GM12865 (cell line): ENCODE measurements at regions not wholly inside any gene's neighbourhood (a gene's known extent, or its start where the extent isn't known, plus 50 kb on each side); places are given as distances from the start of the nearest gene placed in this dataset.
"Not testable (repeated sequence)": the region's sequence is repeated elsewhere in the genome, so short reads cannot be mapped to it uniquely, and the experiment has no call there.

Source experiments
- DNase-seq: peaks from one replicate; pipeline ENCODE4 v3.0.0; 2010; ENCODE audit warnings: low read depth
- H3K4me3 ChIP-seq: 2 replicates; pipeline ENCODE4 v1.5.1; 2011; ENCODE audit warnings: mild to moderate bottlenecking, low read depth, low read length, control low read depth
- CTCF ChIP-seq: IDR thresholded peaks from 2 replicates; pipeline ENCODE4 v1.5.1; 2011; ENCODE audit warnings: low read length, control low read depth, low read depth, inconsistent platforms; ENCODE audit not compliant: insufficient read depth; ENCODE audit errors: missing control alignments

DNA sequence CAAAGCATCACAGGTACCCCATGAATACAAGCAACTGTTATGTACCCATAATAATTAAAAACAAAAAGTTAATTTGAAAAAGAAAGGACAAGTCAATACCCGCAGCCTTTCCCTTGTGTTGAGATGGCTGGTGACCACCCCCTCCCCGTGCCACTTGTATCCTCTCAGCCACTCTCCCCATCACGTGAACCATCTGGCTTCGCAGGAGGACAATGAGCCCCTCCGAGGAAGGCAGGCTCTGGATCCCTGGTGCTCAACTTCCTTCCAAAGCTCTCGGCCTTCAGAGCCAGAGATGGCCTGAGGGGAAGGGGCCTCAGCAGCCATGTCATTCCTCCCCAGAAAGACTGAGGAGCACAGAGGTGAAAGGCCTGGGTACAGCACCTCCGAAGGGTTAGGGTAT, 120.4 kb upstream of the RAB4A start:
- DNase-seq, result no peak
- no peak overlapping the region for H3K4me3 ChIP-seq
- no peak for TF ChIP-seq CTCF

DNA sequence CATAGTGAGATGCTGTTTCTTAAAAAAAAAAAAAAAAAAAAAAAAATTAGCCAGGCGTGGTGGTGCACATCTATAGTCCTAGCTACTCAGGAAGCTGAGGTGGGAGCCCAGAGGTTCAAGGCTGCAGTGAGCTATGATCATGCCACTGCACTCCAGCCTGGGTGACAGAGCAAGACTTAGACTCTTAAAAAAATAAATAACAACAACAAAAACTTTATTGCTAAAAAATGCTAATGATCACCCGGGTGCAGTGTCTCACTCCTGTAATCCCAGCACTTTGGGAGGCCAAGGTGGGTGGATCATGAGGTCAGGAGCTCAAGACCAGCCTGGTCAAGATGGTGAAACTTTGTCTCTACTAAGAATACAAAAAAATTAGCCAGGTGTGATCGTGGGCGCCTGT, 119.5 kb upstream of the RAB4A start:
- H3K4me3 ChIP-seq, DNase-seq: not testable (repeated sequence)

DNA sequence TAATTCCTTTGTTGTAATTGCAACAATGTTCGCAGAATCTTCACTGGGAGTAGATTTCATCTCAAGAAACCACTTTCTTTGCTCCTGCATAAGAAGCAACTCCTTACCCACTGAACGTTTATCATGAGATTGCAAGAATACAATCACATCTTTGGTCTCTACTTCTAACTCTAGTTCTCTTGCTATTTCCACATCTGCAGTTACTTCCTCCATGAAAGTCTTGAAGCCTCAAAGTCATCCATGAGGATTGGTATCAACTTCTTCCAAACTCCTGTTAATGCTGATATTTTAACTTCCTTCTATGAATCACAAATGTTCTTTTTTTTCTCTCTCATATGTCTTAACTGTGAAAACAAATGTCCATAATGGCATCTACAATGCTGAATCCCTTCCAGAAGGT, 118.6 kb upstream of the RAB4A start:
- no peak for TF ChIP-seq CTCF
- H3K4me3 ChIP-seq, result no peak overlapping the region
- no peak for DNase-seq

GRCh38 chr1:229153955-229154548, 116.9 kb upstream of the RAB4A start:
- H3K4me3 ChIP-seq, result no peak overlapping the region
- DNase-seq, result no peak
- TF ChIP-seq CTCF, result no peak

DNA sequence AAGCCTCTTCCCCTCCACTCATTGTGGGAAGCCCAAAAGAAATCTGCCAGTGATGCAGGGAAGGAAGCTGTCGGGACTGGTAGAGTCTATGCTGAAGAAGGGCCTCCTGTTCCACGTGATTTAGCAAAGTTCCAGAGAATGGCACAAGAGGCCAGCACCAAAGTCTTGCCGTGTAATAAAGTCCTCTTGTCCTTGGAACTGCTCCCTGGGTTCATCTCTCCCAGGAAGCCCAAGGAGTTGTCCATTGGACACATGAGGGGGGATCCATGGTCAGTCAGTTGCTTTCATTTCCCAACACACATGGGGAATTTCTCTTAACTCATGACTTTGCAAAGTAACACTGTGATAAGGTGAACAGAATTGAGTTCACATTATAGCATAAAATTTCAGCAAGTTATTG, 116.1 kb upstream of the RAB4A start:
- H3K4me3 ChIP-seq, result no peak overlapping the region
- no peak for TF ChIP-seq CTCF

GRCh38 chr1:229155472-229155871, 115.4 kb upstream of the RAB4A start:
- no peak for TF ChIP-seq CTCF
- H3K4me3 ChIP-seq, result no peak overlapping the region
- DNase-seq, result peak; percentile 31

More for the DNA sequence above, 116.1 kb upstream of the RAB4A start:
- no peak for DNase-seq

GRCh38 chr1:229156872-229157271, 114.0 kb upstream of the RAB4A start:
- no peak overlapping the region for H3K4me3 ChIP-seq
- TF ChIP-seq CTCF, result peak; percentile 16
- no peak for DNase-seq

DNA sequence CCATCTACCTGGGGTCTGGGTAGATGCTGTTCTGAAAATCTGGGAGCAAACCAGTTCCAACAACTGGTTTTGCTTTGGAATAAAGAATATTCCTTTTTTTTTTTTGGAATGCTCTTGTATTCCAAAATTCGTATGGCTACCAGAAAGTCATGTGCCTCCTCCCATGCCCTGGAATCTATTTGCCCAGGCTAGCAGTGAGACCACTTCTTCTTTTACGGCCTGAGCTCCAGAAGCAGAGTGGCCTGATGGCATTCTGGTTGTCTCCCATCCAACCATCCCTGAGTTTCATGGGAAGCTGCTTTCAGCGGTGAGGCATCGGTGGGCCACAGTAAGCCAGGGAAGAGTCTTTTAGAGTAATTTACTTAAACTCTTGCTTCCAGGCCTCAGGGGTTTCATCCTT, 113.4 kb upstream of the RAB4A start:
- DNase-seq, result no peak
- H3K4me3 ChIP-seq, result no peak overlapping the region
- TF ChIP-seq CTCF, result no peak
